ENCODE measurements at regions not wholly inside any gene's neighbourhood (a gene's known extent, or its start where the extent isn't known, plus 50 kb on each side); places are given as distances from the start of the nearest gene placed in this dataset.

GRCh38 chr15:85889956-85890619 lies 95.4 kb upstream of the KLHL25 start:
- DNase-seq (ENCODE audit: low read depth), result no peak

- no peak for DNase-seq (ENCODE audit: low read depth)
Observed at GRCh38 chr15:85890620-85890980, 95.9 kb upstream of the KLHL25 start.

GRCh38 chr15:85891470-85891869 lies 96.7 kb upstream of the KLHL25 start:
- no peak for DNase-seq (ENCODE audit: low read depth)

- DNase-seq (ENCODE audit: low read depth), result no peak
Observed at GRCh38 chr15:85892232-85892631, 97.5 kb upstream of the KLHL25 start.

- no peak for DNase-seq (ENCODE audit: low read depth)
Observed at GRCh38 chr15:85897207-85897894, 102.6 kb upstream of the KLHL25 start.

GRCh38 chr15:85897895-85898717 lies 103.4 kb upstream of the KLHL25 start:
- no peak for DNase-seq (ENCODE audit: low read depth)

- DNase-seq (ENCODE audit: low read depth), result no peak
Observed at GRCh38 chr15:85899927-85900326, 105.2 kb upstream of the KLHL25 start.

- no peak for DNase-seq (ENCODE audit: low read depth)
Observed at GRCh38 chr15:85905751-85906450, 111.2 kb upstream of the KLHL25 start.

- no peak for DNase-seq (ENCODE audit: low read depth)
Observed at GRCh38 chr15:85906640-85907039, 111.9 kb upstream of the KLHL25 start.

- DNase-seq (ENCODE audit: low read depth), result no peak
Observed at GRCh38 chr15:85910834-85911233, 116.1 kb upstream of the KLHL25 start.

- no peak for DNase-seq (ENCODE audit: low read depth)
Observed at GRCh38 chr15:85913461-85913860, 118.7 kb upstream of the KLHL25 start.

- DNase-seq (ENCODE audit: low read depth), result no peak
Observed at GRCh38 chr15:85920956-85921355, 126.2 kb upstream of the KLHL25 start.

GRCh38 chr15:85924088-85924487 lies 129.4 kb upstream of the KLHL25 start:
- no peak for DNase-seq (ENCODE audit: low read depth)

- no peak for DNase-seq (ENCODE audit: low read depth)
Observed at GRCh38 chr15:85925649-85926237, 131.0 kb upstream of the KLHL25 start.

GRCh38 chr15:85926834-85927233 lies 132.1 kb upstream of the KLHL25 start:
- DNase-seq (ENCODE audit: low read depth), result no peak

GRCh38 chr15:85927931-85928537 lies 133.3 kb upstream of the KLHL25 start:
- no peak for DNase-seq (ENCODE audit: low read depth)

GRCh38 chr15:85929786-85930185 lies 135.1 kb upstream of the KLHL25 start:
- no peak for DNase-seq (ENCODE audit: low read depth)

- DNase-seq (ENCODE audit: low read depth), result no peak
Observed at GRCh38 chr15:85932391-85932790, 137.7 kb upstream of the KLHL25 start.

GRCh38 chr15:85934691-85935090 lies 140.0 kb upstream of the KLHL25 start:
- no peak for DNase-seq (ENCODE audit: low read depth)

- no peak for DNase-seq (ENCODE audit: low read depth)
Observed at GRCh38 chr15:85935182-85935581, 140.5 kb upstream of the KLHL25 start.

GRCh38 chr15:85937661-85938060 lies 142.0 kb upstream of the AGBL1 start:
- no peak for DNase-seq (ENCODE audit: low read depth)

Measured in stimulated activated CD8-positive, alpha-beta memory T cell treated with anti-CD3 and anti-CD28 coated beads, Interleukin-15, amount 100 ng/mL, for 24 hours (primary cell).